Stimulated activated CD4-positive, alpha-beta T cell treated with anti-CD3 and anti-CD28 coated beads, Interleukin-4, amount 100 ng/mL, for 1 hour (primary cell): ENCODE measurements at regions not wholly inside any gene's neighbourhood (a gene's known extent, or its start where the extent isn't known, plus 50 kb on each side); places are given as distances from the start of the nearest gene placed in this dataset.

Source experiments
- DNase-seq: peaks from one replicate; pipeline ENCODE4 v3.0.0-alpha.2; 2020

DNA sequence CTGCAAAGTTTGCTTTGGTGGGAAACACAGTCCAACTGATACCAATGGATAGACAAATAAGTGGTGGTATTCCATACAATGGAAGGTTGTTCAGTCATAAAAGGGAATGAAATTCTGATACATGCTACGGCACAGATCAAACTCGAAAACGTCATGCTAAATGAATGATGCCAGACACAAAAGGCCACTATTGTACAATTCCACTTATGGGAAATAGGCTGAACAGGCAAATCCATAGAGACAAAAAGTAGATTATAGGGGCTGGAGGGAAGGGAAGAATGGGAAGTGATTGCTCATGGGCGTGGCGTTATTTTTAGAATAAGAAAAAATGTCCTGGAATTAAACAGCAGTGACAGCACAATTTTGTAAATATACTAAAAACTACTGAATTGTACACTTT lies 66.0 kb upstream of the FOXK1 start:
- no peak for DNase-seq

DNA sequence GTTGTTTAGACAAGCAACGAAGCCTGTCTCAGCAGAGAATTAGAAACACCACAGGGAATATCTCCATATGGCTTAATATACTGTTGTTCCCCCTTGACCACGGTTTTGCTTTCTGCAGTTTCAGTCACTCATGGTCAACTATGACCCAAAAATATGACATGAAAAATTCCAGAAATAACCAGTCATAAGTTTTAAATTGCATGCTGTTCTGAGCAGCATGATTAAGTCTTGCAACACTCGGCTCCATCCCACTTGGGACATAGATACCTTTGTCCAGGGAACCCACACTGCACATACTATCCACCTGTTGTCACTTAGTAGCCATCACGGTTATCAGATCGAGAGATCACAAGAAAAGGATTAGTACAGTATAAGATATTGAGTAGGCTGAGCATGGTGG lies 60.7 kb upstream of the FOXK1 start:
- no peak for DNase-seq

DNA sequence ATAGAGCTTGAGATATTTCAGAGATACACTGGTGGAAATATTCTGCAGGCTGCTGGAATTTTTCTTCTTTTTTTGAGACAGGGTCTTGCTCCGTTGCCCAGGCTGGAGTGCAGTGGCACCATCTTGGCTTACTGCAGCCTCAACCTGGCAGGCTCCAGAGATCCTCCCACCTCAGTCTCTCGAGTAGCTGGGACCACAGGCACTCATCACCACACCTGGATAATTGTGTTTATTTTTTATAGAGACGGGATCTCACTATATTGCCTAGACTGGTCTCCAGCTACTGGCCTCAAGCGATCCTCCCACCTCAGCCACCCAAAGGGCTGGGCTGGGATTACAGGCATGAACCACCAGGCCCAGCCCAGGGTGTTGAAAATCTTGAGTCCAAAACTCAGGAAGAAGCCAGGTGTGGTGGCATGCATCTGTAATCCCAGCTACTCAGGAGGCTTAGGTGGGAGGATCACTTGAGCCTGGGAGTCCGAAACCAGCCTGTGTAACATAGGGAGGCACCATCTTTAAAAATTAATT lies 55.7 kb upstream of the FOXK1 start:
- DNase-seq: no peak

DNA sequence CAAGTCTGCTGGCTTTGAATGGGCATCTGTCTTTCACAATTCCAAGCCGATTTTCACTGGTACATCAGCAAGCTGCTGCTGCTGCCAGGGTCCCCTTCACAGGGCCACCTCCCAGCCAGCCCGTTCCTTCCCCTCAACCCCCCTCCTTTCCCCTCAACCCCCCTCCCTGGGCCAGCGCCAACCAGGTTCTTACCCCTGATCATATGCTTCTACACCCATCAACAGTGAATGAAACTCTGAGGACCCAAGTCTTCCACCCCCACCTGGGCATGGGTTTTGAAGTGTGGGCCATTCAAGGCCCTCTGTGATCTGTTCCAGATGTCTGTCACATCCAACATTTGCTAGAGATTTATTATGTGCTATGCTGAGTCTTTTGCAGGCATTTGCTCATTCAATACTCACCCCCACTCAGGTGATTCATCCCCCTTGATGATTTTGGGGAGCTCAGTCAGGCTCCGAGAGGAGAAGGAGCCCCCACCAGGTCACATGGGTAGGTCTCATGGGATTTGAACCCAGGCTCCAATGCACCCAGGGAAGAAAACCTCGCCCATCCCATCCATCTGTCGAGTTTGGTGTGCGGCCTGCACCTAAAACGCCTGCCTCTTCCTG lies 52.7 kb upstream of the FOXK1 start:
- DNase-seq: no peak

DNA sequence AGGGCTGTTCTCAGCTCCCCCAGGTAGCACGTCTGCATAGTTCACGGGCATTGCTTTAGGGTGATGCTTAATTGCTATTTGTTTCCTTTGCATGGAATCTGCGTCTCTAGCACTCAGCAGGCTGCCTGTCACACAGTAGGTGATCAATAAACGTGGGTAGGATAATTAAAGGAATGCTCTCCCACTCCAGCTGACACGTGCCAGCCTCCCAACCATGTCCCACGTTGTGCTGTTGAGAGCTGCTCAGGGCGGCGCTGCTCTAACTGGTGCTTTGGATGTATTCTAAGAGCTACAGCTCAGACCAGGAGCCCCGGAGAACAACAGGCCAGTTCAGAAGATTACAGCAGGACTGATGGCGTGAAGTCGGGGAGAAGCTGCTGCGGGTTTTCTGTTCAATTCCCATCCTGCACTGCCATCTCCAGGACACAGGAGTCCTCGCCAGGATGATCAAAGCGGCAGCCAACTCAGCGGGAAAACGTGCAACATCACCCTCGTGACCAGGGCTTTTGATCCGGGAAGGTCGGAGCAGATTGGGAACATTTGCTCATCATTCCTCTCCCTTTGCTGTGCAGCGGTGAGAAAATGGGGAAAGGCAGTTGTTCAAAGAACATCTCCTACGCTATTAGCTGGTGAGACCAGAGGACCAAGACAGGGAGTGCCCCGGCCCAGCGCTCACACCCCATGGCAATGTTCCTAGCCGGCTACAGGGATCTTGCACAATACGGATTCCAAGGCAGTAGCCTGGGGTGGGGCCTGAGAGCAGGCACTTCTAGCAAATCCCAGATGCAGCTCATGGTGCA lies 50.5 kb upstream of the FOXK1 start:
- no peak for DNase-seq
